Spleen (tissue), 7 donors: ENCODE measurements at regions not wholly inside any gene's neighbourhood (a gene's known extent, or its start where the extent isn't known, plus 50 kb on each side); places are given as distances from the start of the nearest gene placed in this dataset.

Experiments
- POLR2A ChIP-seq, 3 donors: fragments of 450-650 bp; IDR thresholded peaks; one replicate each; pipeline ENCODE4 v1.5.1; 2017; ENCODE audit warnings: antibody characterized with exemption in 3 of 3, mild to moderate bottlenecking in 1 of 3
- TF ChIP-seq, protein P1 (sequence below), 11 experiments: fragments of 200-600 bp in 7 of 11; fragments of 450-650 bp in 4 of 11; sonication (generic) in 4 of 11; IDR thresholded peaks in 8 of 11; conservative IDR thresholded peaks in 3 of 11; 1 replicate in 7 of 11; 2 replicates in 4 of 11; pipeline versions ENCODE4 v1.4.0 to v1.8.0; 2016 to 2021; ENCODE audit warnings: antibody characterized with exemption in 11 of 11, inconsistent platforms in 4 of 11, mild to moderate bottlenecking in 1 of 11
- donor health status: DM: no; HTN: no; CAD: no; lungs with moderate emphysema.
- donor health status: DM: no; HTN: no; CAD: no.
- donor health status: DM: no; HTN: no; CAD: no.

DNA sequence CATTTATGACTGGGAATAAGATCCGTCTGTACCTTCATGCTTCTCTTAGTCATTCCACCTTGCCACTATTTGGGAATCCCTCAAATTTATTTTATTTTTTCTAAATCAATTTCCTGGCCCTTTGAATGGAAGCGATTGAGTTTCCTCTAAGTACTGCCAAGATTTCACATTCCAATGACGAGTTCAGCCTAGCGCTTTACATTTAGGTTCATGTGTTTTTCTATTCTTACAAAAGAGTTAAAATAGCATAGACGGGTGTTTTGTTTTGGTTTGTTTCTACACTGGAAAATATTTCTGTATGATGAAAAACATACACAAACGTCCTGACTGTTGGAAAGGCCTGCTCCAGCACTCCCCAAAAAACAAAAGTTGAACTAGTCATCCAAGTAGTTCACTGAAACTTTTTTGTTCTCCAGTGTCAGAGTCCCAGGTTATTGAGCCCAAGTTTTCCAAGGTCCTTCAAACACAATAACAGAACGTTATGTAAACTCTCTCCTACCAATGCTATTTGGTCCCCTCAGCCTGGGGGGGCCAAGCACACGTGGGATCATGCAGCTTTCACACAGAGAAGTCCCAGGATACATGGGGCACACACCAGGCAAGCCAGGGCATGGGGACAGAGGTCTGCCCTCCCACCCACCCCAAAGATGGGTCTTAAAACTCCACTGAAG lies 74.8 kb upstream of the FOXN3 start:
- TF ChIP-seq, protein P1, sequence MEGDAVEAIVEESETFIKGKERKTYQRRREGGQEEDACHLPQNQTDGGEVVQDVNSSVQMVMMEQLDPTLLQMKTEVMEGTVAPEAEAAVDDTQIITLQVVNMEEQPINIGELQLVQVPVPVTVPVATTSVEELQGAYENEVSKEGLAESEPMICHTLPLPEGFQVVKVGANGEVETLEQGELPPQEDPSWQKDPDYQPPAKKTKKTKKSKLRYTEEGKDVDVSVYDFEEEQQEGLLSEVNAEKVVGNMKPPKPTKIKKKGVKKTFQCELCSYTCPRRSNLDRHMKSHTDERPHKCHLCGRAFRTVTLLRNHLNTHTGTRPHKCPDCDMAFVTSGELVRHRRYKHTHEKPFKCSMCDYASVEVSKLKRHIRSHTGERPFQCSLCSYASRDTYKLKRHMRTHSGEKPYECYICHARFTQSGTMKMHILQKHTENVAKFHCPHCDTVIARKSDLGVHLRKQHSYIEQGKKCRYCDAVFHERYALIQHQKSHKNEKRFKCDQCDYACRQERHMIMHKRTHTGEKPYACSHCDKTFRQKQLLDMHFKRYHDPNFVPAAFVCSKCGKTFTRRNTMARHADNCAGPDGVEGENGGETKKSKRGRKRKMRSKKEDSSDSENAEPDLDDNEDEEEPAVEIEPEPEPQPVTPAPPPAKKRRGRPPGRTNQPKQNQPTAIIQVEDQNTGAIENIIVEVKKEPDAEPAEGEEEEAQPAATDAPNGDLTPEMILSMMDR (IDR thresholded peaks at IDR 0.05 in 8 of 11, conservative IDR thresholded peaks at IDR 0.05 in 3 of 11): no peak
- TF ChIP-seq POLR2A (IDR thresholded peaks at IDR 0.05): no peak
